GM12864 (cell line): ENCODE measurements at regions not wholly inside any gene's neighbourhood (a gene's known extent, or its start where the extent isn't known, plus 50 kb on each side); places are given as distances from the start of the nearest gene placed in this dataset.
A peak's percentile ranks its signal among the peaks of the same experiment; 100 is the strongest.
"Not testable (repeated sequence)": the region's sequence is repeated elsewhere in the genome, so short reads cannot be mapped to it uniquely, and the experiment has no call there.

Experiments
- DNase-seq: peaks from one replicate; pipeline ENCODE4 v3.0.0-alpha.2; 2011; ENCODE audit warnings: low read depth
- H3K4me3 ChIP-seq: 2 replicates; pipeline ENCODE4 v1.5.1; 2011; ENCODE audit warnings: mild to moderate bottlenecking, low read depth, low read length, control low read depth
- TF ChIP-seq, protein P1 (sequence below): IDR thresholded peaks from 2 replicates; pipeline ENCODE4 v1.5.1; 2011; ENCODE audit warnings: low read depth, mild to moderate bottlenecking, moderate library complexity, low read length, control low read depth, inconsistent platforms; ENCODE audit errors: missing control alignments

DNA sequence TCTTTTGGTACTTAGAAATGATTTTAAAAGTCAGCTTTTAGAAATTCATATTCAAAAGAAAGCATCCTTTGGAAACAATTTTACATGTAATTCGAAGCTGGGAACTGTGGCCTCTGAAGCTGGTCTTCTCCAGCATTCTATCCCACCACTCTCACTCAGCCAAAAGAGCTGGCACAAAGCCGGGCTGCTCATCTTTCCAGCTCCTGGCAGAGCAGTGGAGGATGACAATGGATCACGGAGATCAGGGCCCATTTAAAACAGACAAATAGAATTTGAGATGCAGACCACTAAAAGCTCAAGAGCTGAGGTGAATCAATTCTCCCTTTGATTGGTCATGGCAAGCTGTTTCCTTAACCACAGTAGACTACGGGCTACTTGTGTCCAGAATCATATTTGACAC lies 60.6 kb downstream of the OTOR start:
- TF ChIP-seq, protein P1, sequence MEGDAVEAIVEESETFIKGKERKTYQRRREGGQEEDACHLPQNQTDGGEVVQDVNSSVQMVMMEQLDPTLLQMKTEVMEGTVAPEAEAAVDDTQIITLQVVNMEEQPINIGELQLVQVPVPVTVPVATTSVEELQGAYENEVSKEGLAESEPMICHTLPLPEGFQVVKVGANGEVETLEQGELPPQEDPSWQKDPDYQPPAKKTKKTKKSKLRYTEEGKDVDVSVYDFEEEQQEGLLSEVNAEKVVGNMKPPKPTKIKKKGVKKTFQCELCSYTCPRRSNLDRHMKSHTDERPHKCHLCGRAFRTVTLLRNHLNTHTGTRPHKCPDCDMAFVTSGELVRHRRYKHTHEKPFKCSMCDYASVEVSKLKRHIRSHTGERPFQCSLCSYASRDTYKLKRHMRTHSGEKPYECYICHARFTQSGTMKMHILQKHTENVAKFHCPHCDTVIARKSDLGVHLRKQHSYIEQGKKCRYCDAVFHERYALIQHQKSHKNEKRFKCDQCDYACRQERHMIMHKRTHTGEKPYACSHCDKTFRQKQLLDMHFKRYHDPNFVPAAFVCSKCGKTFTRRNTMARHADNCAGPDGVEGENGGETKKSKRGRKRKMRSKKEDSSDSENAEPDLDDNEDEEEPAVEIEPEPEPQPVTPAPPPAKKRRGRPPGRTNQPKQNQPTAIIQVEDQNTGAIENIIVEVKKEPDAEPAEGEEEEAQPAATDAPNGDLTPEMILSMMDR, result no peak
- DNase-seq, result no peak
- no peak overlapping the region for H3K4me3 ChIP-seq

DNA sequence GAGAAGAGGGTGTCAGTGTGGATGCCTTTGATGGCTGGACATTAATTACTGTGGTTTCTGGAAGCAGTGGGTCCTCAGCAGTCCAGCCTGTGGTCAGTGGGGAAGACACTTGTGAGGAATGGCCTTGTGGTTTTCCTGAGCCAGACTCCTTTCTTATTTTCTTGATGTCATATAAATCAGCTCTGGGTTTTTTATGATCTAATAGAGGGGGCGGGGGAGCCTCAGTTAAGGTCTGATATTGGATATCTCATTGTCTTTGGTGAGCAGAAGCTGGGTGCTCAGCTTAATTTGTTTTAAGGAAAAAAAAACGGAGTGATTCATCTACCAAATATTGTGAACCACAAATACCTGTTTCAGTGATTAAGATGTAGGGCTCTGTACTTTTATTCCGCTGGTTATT lies 62.1 kb downstream of the OTOR start:
- TF ChIP-seq, protein P1, result no peak
- DNase-seq, result no peak
- H3K4me3 ChIP-seq, result no peak overlapping the region

DNA sequence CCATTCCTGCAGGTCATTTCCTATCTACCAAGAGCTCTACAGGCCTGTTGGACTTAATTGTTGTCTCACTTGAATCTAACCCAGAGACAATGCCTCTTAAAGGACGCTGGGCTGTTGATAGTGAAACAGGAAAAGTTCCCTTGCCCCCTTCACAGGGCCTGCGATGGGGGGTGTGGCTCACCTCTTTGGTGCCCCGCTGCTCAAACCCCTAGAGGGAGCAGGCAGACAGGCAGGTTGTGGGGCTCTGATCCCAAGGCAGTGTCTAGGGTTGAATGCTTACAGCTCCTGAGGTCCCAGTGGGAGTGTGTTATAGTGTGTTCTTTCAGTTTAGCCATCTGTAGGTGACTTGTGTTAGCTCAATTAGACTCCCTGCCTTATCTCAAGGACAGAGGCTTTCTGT lies 68.0 kb downstream of the OTOR start:
- H3K4me3 ChIP-seq, result no peak overlapping the region
- TF ChIP-seq, protein P1, result no peak
- DNase-seq, result no peak

GRCh38 chr20:16819483-16819882 lies 71.3 kb downstream of the OTOR start:
- TF ChIP-seq, protein P1, result no peak
- DNase-seq, result no peak
- H3K4me3 ChIP-seq, result no peak overlapping the region

DNA sequence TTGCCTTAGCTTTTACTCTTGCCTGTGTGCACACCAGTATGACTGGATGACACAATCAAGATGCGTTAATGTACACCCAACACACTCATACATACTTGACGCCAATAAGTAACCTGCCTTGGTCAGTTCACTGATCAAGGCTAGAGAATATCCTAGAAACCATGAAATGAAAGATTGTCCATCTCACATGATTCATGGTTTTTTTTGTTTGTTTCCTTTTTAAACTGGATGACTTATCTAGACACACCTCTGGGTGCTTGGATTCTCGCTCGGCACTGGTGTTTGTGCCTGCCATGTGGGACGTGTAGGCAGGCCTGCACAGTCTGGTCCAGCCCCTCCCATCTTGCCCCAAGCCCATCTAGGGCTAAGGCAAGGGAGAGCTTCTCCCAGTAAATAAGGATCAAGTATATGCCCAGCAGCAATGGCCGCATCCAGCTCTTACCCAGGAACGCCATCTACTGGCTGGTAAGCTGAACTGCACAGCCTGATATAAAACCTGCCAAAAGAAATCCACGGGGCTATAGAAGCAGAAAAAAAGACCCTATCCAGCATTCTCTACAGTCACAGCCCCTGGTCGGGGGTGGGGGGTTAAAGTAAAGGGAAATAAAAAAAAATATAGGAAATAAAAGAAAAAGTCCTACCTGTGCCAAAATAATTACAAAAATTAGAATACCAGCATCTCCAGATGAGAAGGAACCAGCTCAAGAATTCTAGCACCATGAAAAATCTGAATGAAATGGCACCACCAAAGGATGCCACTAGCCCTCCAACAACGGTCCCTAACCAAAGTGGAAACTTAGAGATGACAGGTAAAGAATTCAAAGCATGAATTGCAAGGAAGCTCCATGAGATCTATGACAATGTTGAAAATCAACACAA lies 73.3 kb downstream of the OTOR start:
- no peak for DNase-seq
- H3K4me3 ChIP-seq, result no peak overlapping the region
- TF ChIP-seq, protein P1, result peak; percentile 92

GRCh38 chr20:16824664-16825063 lies 76.5 kb downstream of the OTOR start:
- no peak overlapping the region for H3K4me3 ChIP-seq
- TF ChIP-seq, protein P1, result no peak
- no peak for DNase-seq

GRCh38 chr20:16828666-16829305 lies 80.6 kb downstream of the OTOR start:
- TF ChIP-seq, protein P1, result no peak
- no peak for DNase-seq
- no peak overlapping the region for H3K4me3 ChIP-seq

GRCh38 chr20:16835690-16836089 lies 87.5 kb downstream of the OTOR start:
- not testable (repeated sequence) for H3K4me3 ChIP-seq, DNase-seq
